ENCODE measurements at regions not wholly inside any gene's neighbourhood (a gene's known extent, or its start where the extent isn't known, plus 50 kb on each side); places are given as distances from the start of the nearest gene placed in this dataset.

GRCh38 chr2:172364261-172364660 is 63.1 kb upstream of the ITGA6 start:
- DNase-seq (ENCODE audit: low spot score) = no peak

GRCh38 chr2:172366596-172367150 is 60.7 kb upstream of the ITGA6 start:
- no peak for DNase-seq (ENCODE audit: low spot score)

- DNase-seq (ENCODE audit: low spot score) = no peak
Measured at GRCh38 chr2:172370821-172371455, 56.4 kb upstream of the ITGA6 start.

- DNase-seq (ENCODE audit: low spot score) = no peak
Measured at GRCh38 chr2:172372436-172372835, 55.0 kb upstream of the ITGA6 start.

- no peak for DNase-seq (ENCODE audit: low spot score)
Measured at GRCh38 chr2:172373076-172373475, 54.3 kb upstream of the ITGA6 start.

- DNase-seq (ENCODE audit: low spot score) = no peak
Measured at GRCh38 chr2:172373766-172374165, 53.6 kb upstream of the ITGA6 start.

- no peak for DNase-seq (ENCODE audit: low spot score)
Measured at GRCh38 chr2:172374318-172375240, 52.8 kb upstream of the ITGA6 start.

- no peak for DNase-seq (ENCODE audit: low spot score)
Measured at GRCh38 chr2:172375251-172375650, 52.1 kb upstream of the ITGA6 start.

GRCh38 chr2:172376016-172376415 is 51.4 kb upstream of the ITGA6 start:
- DNase-seq (ENCODE audit: low spot score) = no peak

GRCh38 chr2:172376505-172377125 is 50.8 kb upstream of the ITGA6 start:
- DNase-seq (ENCODE audit: low spot score) = no peak

- DNase-seq (ENCODE audit: low spot score) = no peak
Measured at GRCh38 chr2:172377408-172377807, 50.0 kb upstream of the ITGA6 start.
